ENCODE measurements at regions not wholly inside any gene's neighbourhood (a gene's known extent, or its start where the extent isn't known, plus 50 kb on each side); places are given as distances from the start of the nearest gene placed in this dataset.
"Not testable (repeated sequence)": the region's sequence is repeated elsewhere in the genome, so short reads cannot be mapped to it uniquely, and the experiment has no call there.

- Mint-ChIP-seq H3K9me3 (peaks cover 7 to 12% (median 11%) of the 10 kb centered on the region in 3 donors), H3K36me3 (no peaks in the 10 kb centered on the region), H3K4me1 (no peaks in the 10 kb centered on the region), H3K4me3 (no peak overlapping the region), H3K27ac (no peak overlapping the region), H3K27me3 (peaks cover 6% of the 10 kb centered on the region)
Observed at GRCh38 chr5:71929003-71929402, 178.3 kb upstream of the MAP1B start.

- H3K27me3 Mint-ChIP-seq, H3K4me3 Mint-ChIP-seq, H3K36me3 Mint-ChIP-seq, H3K4me1 Mint-ChIP-seq, H3K27ac Mint-ChIP-seq: not testable (repeated sequence)
- peaks cover 7 to 12% (median 12%) of the 10 kb centered on the region in 3 donors for H3K9me3 Mint-ChIP-seq
Observed at GRCh38 chr5:71930554-71930953, 176.7 kb upstream of the MAP1B start.

DNA sequence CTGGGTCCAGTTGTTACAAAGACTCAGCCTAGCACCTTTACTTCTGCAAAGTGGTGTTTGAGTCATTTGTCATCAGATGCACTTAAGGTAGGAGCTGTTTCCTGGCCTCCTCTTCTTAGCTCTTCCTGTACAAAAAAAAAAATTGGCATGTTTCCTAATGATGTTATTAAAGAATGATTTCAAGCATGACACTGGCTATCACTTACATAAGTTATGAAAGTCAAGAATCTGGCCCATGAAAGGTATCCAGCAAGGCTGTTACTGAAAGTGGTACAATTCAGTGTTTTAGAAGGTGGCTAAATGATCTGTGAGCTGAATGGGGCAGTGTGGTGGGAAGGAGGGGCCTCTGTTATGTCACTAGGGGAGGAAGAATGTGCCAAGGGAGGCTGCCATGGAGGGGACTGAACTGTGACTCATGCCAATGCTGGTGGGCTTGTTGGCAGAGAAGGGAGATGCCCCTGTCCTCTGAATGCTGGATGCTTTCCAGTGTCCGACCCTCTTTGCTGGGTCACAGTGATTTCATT, 175.1 kb upstream of the MAP1B start:
- H3K4me1 Mint-ChIP-seq, result no peaks in the 10 kb centered on the region
- H3K4me3 Mint-ChIP-seq, result no peak overlapping the region
- H3K9me3 Mint-ChIP-seq, result peaks cover 7 to 12% (median 11%) of the 10 kb centered on the region in 3 donors
- H3K36me3 Mint-ChIP-seq, result no peaks in the 10 kb centered on the region
- H3K27ac Mint-ChIP-seq, result no peak overlapping the region
- peaks cover 1% of the 10 kb centered on the region for H3K27me3 Mint-ChIP-seq

DNA sequence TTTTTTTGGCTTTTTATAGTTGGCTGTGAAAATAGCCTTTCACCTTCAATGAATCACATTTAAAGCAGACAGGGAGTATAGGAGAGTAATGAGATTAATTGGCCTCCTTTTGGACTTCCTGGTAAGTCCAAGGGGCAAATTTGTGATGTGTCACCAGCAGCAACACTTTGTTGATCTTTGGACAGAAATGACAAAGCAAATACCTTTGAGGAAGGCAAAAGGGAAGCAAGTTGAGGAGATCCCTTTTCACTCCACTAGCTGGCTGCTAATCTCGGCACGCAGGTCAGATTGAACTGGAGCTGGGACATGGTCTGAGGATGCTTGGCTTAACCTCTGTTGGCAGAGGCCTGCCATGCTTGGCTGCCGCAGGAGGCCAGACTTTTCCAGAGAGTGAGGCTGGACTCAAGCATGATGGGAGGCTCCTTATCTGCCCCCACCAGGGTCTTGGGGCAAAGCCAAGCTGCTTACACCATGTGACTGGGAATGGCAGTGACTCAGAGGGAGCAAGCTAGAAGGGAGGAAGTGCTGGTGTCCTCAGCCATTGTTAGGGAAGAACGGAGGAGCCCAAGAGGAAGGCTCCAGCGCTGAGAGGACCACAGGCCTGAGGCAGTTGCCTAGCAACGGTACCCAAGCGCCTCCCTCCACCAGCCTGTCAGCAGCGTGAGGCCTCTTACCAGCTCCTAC, 174.5 kb upstream of the MAP1B start:
- H3K27me3 Mint-ChIP-seq, result no peaks in the 10 kb centered on the region
- peaks cover 4 to 6% (median 5%) of the 10 kb centered on the region in 3 donors for H3K9me3 Mint-ChIP-seq
- no peaks in the 10 kb centered on the region for H3K4me1 Mint-ChIP-seq
- H3K36me3 Mint-ChIP-seq, result no peaks in the 10 kb centered on the region
- no peak overlapping the region for H3K4me3 Mint-ChIP-seq
- H3K27ac Mint-ChIP-seq, result peak overlapping the region in 1 of 3 donors; percentile 43

DNA sequence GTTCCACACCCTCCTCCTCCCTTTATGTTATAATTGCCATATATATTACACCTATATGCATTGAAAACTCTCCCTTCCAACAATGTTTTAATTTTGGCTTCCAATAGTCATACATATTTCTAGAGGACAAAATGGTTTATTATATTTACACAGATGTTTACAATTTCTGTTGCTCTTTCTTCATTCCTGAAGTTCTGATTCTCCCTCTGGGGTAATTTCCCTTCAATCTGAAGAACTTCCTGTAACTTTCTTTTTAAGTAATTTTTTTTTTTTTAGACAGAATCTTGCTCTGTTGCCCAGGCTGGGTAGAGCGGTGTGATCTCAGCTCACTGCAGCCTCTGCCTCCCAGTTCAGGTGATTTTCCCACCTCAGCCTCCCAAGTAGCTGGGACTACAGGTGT, 173.0 kb upstream of the MAP1B start:
- H3K4me1 Mint-ChIP-seq, result no peaks in the 10 kb centered on the region
- H3K9me3 Mint-ChIP-seq, result peaks cover 3 to 4% (median 4%) of the 10 kb centered on the region in 3 donors
- H3K36me3 Mint-ChIP-seq, result no peaks in the 10 kb centered on the region
- H3K27me3 Mint-ChIP-seq, result no peaks in the 10 kb centered on the region
- no peak overlapping the region for H3K4me3 Mint-ChIP-seq
- no peak overlapping the region for H3K27ac Mint-ChIP-seq

DNA sequence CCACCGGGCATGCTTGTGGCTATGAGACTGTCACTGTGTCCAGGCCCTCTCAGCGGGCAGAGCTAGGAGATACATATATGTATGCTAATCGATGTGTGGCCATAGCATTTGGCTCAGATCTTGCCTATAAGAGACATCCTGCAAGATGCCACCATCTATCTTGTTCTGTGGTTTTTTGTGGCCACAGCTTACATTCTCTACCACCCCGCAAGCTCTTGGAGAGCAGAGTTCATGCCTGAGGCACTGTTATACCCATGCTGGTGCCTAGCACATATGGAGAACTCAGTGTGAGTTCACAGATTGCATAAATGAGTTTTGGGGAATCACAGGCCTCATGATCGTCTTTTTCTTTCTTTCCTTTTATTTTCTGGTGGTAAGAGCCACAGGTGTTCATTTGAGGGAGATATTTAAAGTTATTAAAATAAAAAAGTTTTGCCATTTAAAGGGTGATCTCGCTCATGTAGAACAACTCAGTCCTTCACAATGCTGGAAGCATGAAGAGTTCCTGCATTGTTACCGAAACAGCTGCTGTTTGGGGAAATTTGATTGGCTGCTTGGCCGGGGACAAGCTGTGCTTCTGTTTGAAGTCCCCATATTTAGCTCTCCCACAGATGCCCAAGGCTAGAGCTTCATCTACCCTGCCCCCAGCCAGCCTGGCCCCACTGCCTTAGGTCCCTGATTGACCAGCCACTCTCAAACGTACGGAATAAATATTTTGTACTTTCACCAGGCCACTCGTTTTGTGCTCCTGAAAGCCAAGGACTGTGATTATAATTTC, 169.2 kb upstream of the MAP1B start:
- Mint-ChIP-seq H3K36me3 (no peaks in the 10 kb centered on the region), H3K27me3 (no peaks in the 10 kb centered on the region), H3K9me3 (peaks cover 3 to 8% (median 4%) of the 10 kb centered on the region in 3 donors), H3K4me1 (no peaks in the 10 kb centered on the region), H3K27ac (no peak overlapping the region), H3K4me3 (no peak overlapping the region)

- H3K27me3 Mint-ChIP-seq, result no peaks in the 10 kb centered on the region
- H3K4me1 Mint-ChIP-seq, result no peaks in the 10 kb centered on the region
- H3K36me3 Mint-ChIP-seq, result no peaks in the 10 kb centered on the region
- H3K4me3 Mint-ChIP-seq, result no peak overlapping the region
- peaks cover 1 to 8% (median 4%) of the 10 kb centered on the region in 3 donors for H3K9me3 Mint-ChIP-seq
- H3K27ac Mint-ChIP-seq, result peak overlapping the region in 1 of 3 donors; percentile 61
Observed at GRCh38 chr5:71938895-71939294, 168.4 kb upstream of the MAP1B start.

GRCh38 chr5:71939452-71940230, 167.6 kb upstream of the MAP1B start:
- Mint-ChIP-seq H3K27ac (peak overlapping the region in 1 of 3 donors; percentile 61), H3K27me3 (peaks cover 3% of the 10 kb centered on the region), H3K36me3 (no peaks in the 10 kb centered on the region), H3K4me1 (peaks cover 0 to 2% (median 0%) of the 10 kb centered on the region in 3 donors), H3K4me3 (no peak overlapping the region), H3K9me3 (peaks cover 1 to 8% (median 4%) of the 10 kb centered on the region in 3 donors)

DNA sequence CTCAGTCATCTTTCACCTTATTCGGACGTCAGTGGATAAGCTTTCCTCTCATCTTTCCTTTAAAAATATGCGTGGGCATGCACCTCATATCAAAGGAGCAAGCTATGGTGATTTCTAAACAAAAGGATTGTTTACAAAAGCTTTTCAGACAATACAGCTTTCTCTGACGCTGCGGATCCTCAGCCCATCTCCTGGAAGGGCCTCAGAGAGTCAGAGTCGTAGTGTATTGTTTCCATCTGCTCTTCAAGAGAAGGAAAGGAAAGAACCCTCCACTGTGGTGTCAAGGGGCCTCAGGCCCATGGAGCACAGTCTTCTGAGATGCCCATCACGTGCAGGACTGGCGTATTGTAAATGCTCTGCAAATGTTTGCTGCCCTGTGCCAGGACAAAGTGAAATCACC, 163.4 kb upstream of the MAP1B start:
- peaks cover 3 to 10% (median 4%) of the 10 kb centered on the region in 3 donors for H3K9me3 Mint-ChIP-seq
- no peak overlapping the region for H3K4me3 Mint-ChIP-seq
- peaks cover 4% of the 10 kb centered on the region for H3K27me3 Mint-ChIP-seq
- peaks cover under 1% of the 10 kb centered on the region for H3K36me3 Mint-ChIP-seq
- H3K27ac Mint-ChIP-seq, result no peak overlapping the region
- H3K4me1 Mint-ChIP-seq, result peaks cover 0 to 2% (median 0%) of the 10 kb centered on the region in 3 donors

DNA sequence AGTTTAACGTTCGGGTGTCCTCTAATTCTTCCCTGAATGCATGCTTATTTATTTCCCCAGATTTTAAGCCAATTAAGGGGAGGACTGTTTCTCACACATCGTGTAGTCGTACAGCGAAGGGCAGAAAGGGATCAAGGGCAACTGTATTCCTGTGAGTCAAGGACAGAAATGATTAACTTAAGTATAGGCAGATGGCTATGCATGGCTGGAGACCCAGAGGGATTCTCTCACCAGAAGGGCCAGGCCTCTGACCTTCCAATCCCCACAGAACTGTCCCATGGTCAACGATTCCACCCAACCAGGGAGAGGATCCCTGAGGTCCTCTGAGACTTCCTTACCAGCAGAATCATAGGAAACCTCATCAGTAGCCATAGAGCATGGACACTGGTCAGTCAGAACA, 161.8 kb upstream of the MAP1B start:
- Mint-ChIP-seq H3K9me3 (peaks cover 4 to 11% (median 4%) of the 10 kb centered on the region in 3 donors), H3K4me3 (no peak overlapping the region), H3K27ac (no peak overlapping the region), H3K27me3 (peaks cover 6% of the 10 kb centered on the region), H3K4me1 (peaks cover 0 to 2% (median 0%) of the 10 kb centered on the region in 3 donors), H3K36me3 (peaks cover 2% of the 10 kb centered on the region)

GRCh38 chr5:71946343-71947030, 160.8 kb upstream of the MAP1B start:
- Mint-ChIP-seq H3K27ac (no peak overlapping the region), H3K4me3 (no peak overlapping the region), H3K9me3 (peaks cover 4 to 11% (median 6%) of the 10 kb centered on the region in 3 donors), H3K4me1 (peaks cover 0 to 2% (median 0%) of the 10 kb centered on the region in 3 donors), H3K36me3 (peaks cover 2% of the 10 kb centered on the region), H3K27me3 (peaks cover 6% of the 10 kb centered on the region)

DNA sequence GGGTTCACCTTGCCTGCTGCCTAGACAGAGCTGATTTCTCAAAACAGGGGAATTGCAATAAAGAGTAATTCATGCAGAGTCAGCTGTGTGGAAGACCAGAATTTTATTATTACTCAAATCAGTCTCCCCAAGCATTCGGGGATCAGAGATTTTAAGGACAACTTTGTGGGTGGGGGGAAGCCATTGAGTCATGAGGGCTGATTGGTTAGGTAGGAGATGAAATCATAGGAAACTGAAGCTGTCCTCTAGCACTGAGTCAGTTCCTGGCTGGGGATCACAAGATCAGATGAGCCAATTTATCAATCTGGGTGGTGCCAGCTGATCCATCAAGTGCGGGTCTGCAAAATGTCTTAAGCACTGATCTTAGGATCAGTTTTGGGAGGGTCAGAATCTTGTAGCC, 159.1 kb upstream of the MAP1B start:
- Mint-ChIP-seq H3K4me1 (peaks cover 0 to 2% (median 0%) of the 10 kb centered on the region in 3 donors), H3K27ac (no peak overlapping the region), H3K27me3 (peaks cover 7% of the 10 kb centered on the region), H3K4me3 (no peak overlapping the region), H3K9me3 (peaks cover 1 to 8% (median 3%) of the 10 kb centered on the region in 3 donors), H3K36me3 (peaks cover 2% of the 10 kb centered on the region)

GRCh38 chr5:71949772-71950171, 157.5 kb upstream of the MAP1B start:
- H3K4me1 Mint-ChIP-seq, result no peaks in the 10 kb centered on the region
- H3K36me3 Mint-ChIP-seq, result peaks cover 2% of the 10 kb centered on the region
- H3K27ac Mint-ChIP-seq, result no peak overlapping the region
- peaks cover 1 to 8% (median 3%) of the 10 kb centered on the region in 3 donors for H3K9me3 Mint-ChIP-seq
- H3K27me3 Mint-ChIP-seq, result peaks cover 8% of the 10 kb centered on the region
- H3K4me3 Mint-ChIP-seq, result no peak overlapping the region

- Mint-ChIP-seq H3K9me3 (peaks cover 0 to 7% (median 2%) of the 10 kb centered on the region in 3 donors), H3K36me3 (peaks cover 2% of the 10 kb centered on the region), H3K27me3 (peaks cover 6% of the 10 kb centered on the region), H3K4me1 (no peaks in the 10 kb centered on the region), H3K4me3 (no peak overlapping the region), H3K27ac (no peak overlapping the region)
Observed at GRCh38 chr5:71953866-71954265, 153.4 kb upstream of the MAP1B start.
